ENCODE measurements at regions not wholly inside any gene's neighbourhood (a gene's known extent, or its start where the extent isn't known, plus 50 kb on each side); places are given as distances from the start of the nearest gene placed in this dataset.

DNA sequence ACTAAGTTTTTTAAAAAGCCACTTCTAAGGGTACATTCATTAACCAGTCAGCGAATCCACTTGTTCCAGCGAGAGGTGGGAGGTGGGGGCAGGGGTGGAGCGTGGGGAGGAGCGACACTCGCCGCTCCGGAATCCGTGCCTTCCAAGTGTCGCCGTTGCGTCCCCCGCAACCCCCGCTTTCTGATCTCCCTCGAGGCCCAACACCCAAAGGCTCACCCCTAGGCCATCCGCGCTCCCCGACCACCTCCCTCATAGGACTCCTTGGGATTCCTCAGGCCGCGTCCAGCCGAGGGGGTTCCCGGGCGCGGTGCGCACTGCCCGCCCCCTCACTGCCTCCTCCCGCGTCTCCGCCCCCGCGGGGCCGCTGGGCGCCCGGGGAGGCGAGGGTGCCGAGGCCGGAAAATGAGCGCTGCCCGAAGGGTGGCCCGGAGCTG, 108.1 kb upstream of the STOX2 start:
- no peak overlapping the region for H3K4ac ChIP-seq (ENCODE audit: low read depth, low read length)
- H3K56ac ChIP-seq (ENCODE audit: extremely low read depth, insufficient read depth, low read length): no peak overlapping the region
- no peaks in the 10 kb centered on the region for H3K36me3 ChIP-seq (ENCODE audit: control insufficient read depth, insufficient read depth, low read length)
- POLR2A ChIA-PET (ENCODE audit: unreplicated experiment): no interaction called here
- H4K91ac ChIP-seq (ENCODE audit: insufficient read depth, low read depth, low read length): no peak overlapping the region
- no peak overlapping the region for H3K4me3 ChIP-seq (ENCODE audit: insufficient read depth, low read depth, low read length)
- in situ Hi-C loops (cut with MboI; ENCODE audit: low sequenced_read_pairs) (no loop called here), dilution Hi-C loops (cut with HindIII; ENCODE audit: low sequenced_read_pairs, unreplicated experiment) (no loop called here), intact Hi-C loops (cut with micrococcal nuclease) (no loop called here)
- H2AFZ ChIP-seq (replicated peaks; ENCODE audit: low read length, poor library complexity): peak overlapping the region; percentile 84
- no peak overlapping the region for H2BK5ac ChIP-seq (ENCODE audit: low read depth, low read length, poor library complexity, severe bottlenecking)
- peaks cover 45% of the 10 kb centered on the region for H3K27me3 ChIP-seq (ENCODE audit: control insufficient read depth, insufficient read depth, low read length)
- H2BK20ac ChIP-seq (ENCODE audit: low read depth, low read length): no peak overlapping the region
- no peak overlapping the region for H2BK120ac ChIP-seq (ENCODE audit: low read depth, low read length)
- 0 out of 2 replicates have a peak, but pooled peaks have one; percentile 27 for ATAC-seq (ENCODE audit: low read depth)
- H3K9me3 ChIP-seq (ENCODE audit: control insufficient read depth, insufficient read depth, low read length): peaks cover 9% of the 10 kb centered on the region
- 6% methylated on average over 13 of the region's 39 CpGs; no CpG with 5 or more reads in 1 of the 2 experiments for WGBS, 2 experiments (ENCODE audit: extremely low coverage in 2 of 2, insufficient read length in 1 of 2)
- H2AK9ac ChIP-seq (replicated peaks; ENCODE audit: low read depth, low read length, poor library complexity): no peak overlapping the region
- no peaks in the 10 kb centered on the region for H3K79me1 ChIP-seq (ENCODE audit: low read depth in 1 of 2, low read length in 2 of 2)
- no peak overlapping the region for H3K27ac ChIP-seq (ENCODE audit: insufficient read depth, low read length)
- peaks cover 2% of the 10 kb centered on the region; the same call in 1 of the 2 replicates for H3K4me1 ChIP-seq (ENCODE audit: control insufficient read depth, insufficient read depth, low read length)
- DNase-seq: no peak
- H3K9ac ChIP-seq (ENCODE audit: low read depth, low read length): no peak overlapping the region
- CTCF ChIA-PET: no interaction called here
- no peaks in the 10 kb centered on the region for H3K9me1 ChIP-seq (ENCODE audit: insufficient read depth, low read length)
- H3K4me2 ChIP-seq (ENCODE audit: low read depth, low read length): no peak overlapping the region; the same call in 1 of the 2 replicates
- H2BK15ac ChIP-seq (ENCODE audit: low read depth, low read length): no peak overlapping the region
- no peak overlapping the region for H3K14ac ChIP-seq (replicated peaks; ENCODE audit: low read depth, low read length)
- H4K8ac ChIP-seq (ENCODE audit: low read depth in 2 of 2, low read length in 2 of 2): no peak overlapping the region
- no peak overlapping the region for H3K18ac ChIP-seq (ENCODE audit: low read depth, low read length)
- no peaks in the 10 kb centered on the region for H4K20me1 ChIP-seq (ENCODE audit: insufficient read depth, low read length)
- TF ChIP-seq MXI1 (IDR thresholded peaks at IDR 0.05; ENCODE audit: borderline replicate concordance, low read depth, low read length) (no peak), RCOR1 (IDR thresholded peaks at IDR 0.05; ENCODE audit: insufficient replicate concordance, low read length) (no peak)
- no peak overlapping the region for H4K5ac ChIP-seq (ENCODE audit: low read depth, low read length)
- no TSS peak for BruUV-seq (replicated peaks)
- H2AK5ac ChIP-seq (ENCODE audit: low read depth, low read length): no peak overlapping the region
- no peak overlapping the region for H3K23ac ChIP-seq (ENCODE audit: low read depth, low read length)
